Inferior parietal cortex (tissue), 1 donor: ENCODE measurements at regions not wholly inside any gene's neighbourhood (a gene's known extent, or its start where the extent isn't known, plus 50 kb on each side); places are given as distances from the start of the nearest gene placed in this dataset.

Experiments used
- DNase-seq: peaks from one replicate; pipeline ENCODE4 v3.0.0-alpha.2; 2016; ENCODE audit errors: extremely low spot score

GRCh38 chr5:143586781-143587362 lies 183.4 kb upstream of the NR3C1 start:
- no peak for DNase-seq

DNA sequence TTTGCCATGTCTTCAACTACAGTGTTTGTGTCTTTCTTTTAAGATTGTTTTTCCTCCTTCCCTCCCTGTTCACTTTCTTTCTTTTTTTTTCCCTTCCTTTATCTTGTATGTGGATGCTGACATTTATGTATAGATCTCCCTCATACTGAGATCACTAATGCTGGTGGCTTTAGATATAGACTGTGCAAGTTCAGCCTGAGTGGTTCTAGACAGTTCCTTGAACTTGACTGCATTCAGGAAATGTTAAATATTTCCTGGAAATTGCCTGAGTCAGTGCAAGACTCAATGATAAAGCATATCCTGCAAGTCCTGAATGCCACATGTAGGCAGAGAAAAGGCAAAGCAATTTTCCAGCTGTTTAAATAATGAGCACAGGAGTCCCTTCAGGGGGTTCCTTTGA lies 182.5 kb upstream of the NR3C1 start:
- no peak for DNase-seq

DNA sequence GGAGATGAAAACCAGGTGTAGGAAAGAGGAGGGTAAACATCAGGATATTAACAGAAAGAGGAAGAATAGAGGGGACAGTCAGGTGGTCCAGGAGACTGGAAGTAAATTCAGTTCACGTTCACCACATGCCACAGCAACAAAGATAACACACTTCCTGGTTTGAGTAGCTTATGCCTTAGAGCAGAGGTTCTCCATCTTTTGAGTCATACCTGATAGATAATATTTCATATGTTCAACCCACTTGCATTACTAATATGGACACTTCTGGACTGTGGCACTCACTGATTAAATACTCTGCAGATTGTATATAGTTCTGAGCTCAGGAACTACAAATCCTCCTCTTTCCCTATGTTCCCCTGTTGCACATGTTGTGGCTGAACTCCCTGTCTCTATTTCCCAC lies 179.9 kb upstream of the NR3C1 start:
- DNase-seq: no peak

- no peak for DNase-seq
Observed at GRCh38 chr5:143582869-143583268, 179.4 kb upstream of the NR3C1 start.

DNA sequence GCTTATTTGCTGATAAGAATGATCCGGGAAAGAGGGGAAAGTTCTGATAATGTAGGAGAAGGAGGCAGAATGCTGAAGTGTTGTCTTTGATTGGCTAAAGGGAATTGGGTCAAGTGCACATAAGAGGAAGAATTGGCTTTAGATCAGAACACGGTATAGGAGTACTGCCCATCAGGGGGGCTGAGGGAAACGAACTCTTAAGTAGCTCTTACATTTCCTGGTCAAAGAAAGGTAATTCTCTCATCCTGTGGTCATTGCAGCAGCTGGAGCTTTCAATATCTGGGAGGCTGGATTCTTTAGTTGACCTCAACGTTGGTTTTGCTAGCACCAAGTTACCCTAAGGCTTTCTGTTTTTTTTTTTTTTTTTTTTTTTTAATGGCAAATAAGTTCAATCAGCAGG lies 178.7 kb upstream of the NR3C1 start:
- no peak for DNase-seq

GRCh38 chr5:143581649-143582048 lies 178.2 kb upstream of the NR3C1 start:
- no peak for DNase-seq

DNA sequence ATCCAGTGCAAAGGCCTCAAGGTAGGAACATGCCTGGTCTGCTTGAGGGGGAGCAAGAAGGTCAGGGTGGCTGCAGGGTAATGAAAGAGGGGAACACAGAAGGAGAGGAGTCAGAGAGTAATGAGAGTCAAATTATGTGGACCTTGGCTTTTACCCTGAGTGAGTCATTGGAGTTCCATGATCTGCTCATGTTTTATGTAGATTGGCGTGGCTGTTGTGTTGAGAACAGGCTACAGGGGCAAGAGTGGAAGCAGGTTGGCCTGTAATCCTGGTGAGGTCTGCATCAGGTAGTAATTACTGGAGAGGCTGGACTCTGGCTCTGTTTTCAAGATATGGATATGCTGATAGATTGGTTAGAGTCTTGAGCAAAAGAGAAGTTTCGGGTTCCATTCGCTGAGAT lies 177.7 kb upstream of the NR3C1 start:
- no peak for DNase-seq

GRCh38 chr5:143576711-143577484 lies 173.4 kb upstream of the NR3C1 start:
- DNase-seq: no peak

DNA sequence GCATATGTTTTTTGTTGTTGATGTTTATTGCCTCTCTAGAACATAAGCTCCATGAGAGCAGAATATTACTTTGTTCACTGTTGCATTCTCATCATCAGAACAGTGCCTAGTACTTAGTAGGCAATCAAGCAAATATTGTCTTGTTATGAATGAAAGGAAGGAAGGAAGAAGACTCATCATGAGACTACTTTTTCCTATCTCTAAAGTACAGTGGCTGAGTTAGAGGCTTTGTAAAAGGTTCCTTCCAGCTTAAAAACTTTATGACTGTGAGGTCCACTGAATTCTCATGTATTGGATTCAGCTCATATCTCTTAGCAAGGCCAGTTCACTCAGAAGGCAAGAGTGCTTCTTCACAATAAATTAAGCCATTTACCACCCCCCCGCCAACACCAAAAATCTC lies 171.8 kb upstream of the NR3C1 start:
- no peak for DNase-seq

DNA sequence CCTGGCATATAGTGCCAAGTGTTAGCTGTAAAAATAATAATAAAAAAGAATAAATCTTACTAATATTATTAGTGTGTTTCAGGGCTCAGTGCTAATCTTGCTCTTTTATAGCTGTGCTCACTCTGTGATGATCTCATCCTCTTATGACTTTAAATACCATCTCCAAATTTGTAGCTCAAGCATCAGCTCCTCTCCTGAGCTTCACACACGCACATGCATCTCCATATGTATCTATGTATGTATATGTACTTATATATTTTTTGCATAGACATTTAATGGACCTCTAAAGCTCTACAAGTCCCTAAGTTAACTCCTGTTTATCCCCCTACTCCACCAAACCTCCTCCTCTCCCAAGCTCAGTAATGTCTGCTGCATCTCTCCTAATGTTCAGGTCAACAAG lies 170.8 kb upstream of the NR3C1 start:
- DNase-seq: no peak

- no peak for DNase-seq
Observed at GRCh38 chr5:143573568-143574170, 170.2 kb upstream of the NR3C1 start.

DNA sequence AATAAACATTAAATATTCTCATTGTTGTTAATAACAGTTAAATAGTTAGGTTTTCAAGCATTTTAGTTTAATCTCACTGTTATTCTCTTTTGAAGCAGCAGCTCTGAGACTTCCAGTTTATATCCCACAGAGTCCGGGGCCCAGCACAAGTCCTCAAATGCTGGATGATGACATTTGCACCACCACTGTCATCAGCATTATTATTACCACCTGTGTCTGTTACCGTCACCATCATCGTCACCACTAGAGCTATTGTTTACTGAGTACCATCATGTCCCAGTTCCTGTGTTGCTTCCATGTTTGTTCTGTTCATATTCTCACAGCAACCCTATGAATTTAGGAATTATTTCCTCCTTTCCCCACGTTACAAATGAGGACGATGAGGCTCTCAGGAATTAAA lies 169.2 kb upstream of the NR3C1 start:
- DNase-seq: no peak

GRCh38 chr5:143571642-143572624 lies 168.4 kb upstream of the NR3C1 start:
- no peak for DNase-seq

DNA sequence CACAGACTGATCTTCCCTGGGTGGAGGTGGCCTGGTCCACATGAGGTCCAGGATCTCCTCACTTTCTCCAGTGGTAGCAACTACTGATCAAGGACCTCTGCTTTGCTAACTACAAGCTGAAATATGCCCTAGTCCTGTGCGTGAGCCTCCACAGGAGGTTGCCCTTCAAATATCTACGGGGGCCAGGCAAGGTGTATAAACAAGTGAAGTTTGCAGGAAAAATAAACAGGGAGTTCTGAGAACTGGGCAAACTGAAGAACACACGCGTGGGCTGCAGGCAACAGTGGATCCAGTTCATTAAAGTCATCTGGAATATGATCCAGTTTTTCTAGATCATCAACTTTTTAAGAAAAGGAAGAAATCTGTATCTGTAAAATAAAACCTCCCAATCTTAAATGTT lies 167.5 kb upstream of the NR3C1 start:
- no peak for DNase-seq

GRCh38 chr5:143569722-143570567 lies 166.5 kb upstream of the NR3C1 start:
- no peak for DNase-seq

- no peak for DNase-seq
Observed at GRCh38 chr5:143569213-143569701, 165.8 kb upstream of the NR3C1 start.

DNA sequence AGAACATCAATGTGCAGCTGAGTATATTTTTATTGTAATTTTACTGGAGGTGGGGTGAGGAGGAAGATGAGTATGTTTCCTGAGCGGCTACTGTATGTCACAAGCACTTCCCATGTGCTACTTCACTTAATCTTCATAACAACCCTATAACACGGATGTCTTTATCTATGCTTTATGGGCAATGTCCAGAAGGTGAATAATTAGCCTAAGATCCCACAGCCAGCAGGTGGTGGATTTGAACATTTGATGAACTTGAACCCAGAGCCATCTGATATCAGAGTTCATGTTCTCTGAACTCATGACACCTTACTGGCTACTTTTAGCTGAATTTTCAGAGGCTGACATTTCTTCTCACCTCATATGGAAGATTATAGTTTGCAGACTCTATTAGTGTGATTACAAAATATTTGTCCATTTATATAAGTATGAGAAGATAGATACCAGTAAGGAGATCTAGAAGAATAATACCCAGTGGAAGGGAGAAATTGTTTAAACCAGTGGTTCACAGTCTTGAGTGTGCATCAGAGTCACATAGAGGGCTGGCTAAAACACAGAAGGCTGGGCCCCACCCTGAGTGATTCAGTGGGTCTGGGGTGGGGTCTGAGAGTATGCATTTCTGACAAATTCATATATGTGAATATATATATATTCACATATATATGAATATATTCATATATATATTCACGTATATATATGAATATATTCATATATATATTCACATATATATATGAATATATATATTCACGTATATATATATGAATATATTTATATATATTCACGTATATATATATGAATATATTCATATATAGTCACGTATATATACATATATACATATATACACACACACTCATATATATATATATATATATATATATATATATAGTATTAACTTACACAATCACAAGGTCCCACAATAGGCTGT lies 164.4 kb upstream of the NR3C1 start:
- no peak for DNase-seq

- no peak for DNase-seq
Observed at GRCh38 chr5:143566139-143566538, 162.7 kb upstream of the NR3C1 start.

DNA sequence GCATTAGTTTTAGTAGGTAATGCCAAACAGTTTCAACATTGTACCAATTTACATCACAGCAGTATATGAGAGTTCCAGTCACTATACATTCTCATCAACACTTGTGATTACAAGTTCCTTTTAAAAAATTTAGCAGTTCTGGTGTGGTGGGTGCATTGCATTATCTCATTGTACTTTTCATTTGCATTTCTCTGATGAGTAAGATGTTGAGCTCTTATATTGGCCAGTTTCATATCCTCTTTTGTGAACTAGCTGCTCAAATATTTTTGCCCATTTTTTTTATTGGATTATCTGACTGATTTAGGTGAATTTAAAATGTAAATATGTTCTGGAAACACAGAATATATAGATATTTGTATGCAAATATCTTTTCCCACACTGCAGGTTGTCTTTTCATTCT lies 160.9 kb upstream of the NR3C1 start:
- DNase-seq: no peak

GRCh38 chr5:143562935-143563334 lies 159.4 kb upstream of the NR3C1 start:
- DNase-seq: no peak
